ENCODE measurements at regions not wholly inside any gene's neighbourhood (a gene's known extent, or its start where the extent isn't known, plus 50 kb on each side); places are given as distances from the start of the nearest gene placed in this dataset.

DNA sequence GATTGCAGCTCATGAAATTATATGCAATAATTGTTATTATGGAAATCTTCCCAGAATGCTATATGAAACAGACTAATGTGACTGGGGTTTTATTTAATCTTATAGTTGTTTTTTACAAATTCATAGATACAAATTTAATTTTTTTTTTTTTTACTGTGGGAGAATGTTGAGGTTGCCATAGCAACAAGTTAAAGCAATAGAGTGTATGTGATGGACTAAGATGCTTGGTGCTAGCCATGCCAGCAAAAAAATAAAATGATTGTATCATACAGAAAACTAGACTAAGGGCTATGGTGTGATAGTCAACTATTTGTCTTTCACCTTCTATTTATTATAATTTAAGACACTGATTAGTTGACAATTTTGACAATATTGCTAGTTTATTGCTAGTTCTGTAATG lies 163.2 kb upstream of the BLID start:
- no peaks in the 10 kb centered on the region for H3K36me3 Mint-ChIP-seq (ENCODE audit: low read depth)
- H3K9me3 Mint-ChIP-seq, result no peaks in the 10 kb centered on the region
- H3K4me3 Mint-ChIP-seq, result no peak overlapping the region
- H3K27ac Mint-ChIP-seq, result no peak overlapping the region
- no peak for TF ChIP-seq CTCF (IDR thresholded peaks at IDR 0.05; ENCODE audit: unreplicated experiment in 3 of 3)
- peaks cover 6% of the 10 kb centered on the region for H3K4me1 Mint-ChIP-seq
- H3K27me3 Mint-ChIP-seq (ENCODE audit: low read depth), result no peaks in the 10 kb centered on the region

GRCh38 chr11:122277493-122277892 lies 161.5 kb upstream of the BLID start:
- Mint-ChIP-seq H3K4me3 (no peak overlapping the region), H3K27ac (no peak overlapping the region), H3K27me3 (ENCODE audit: low read depth) (no peaks in the 10 kb centered on the region), H3K4me1 (peaks cover 9% of the 10 kb centered on the region), H3K36me3 (ENCODE audit: low read depth) (no peaks in the 10 kb centered on the region), H3K9me3 (no peaks in the 10 kb centered on the region)
- no peak for TF ChIP-seq CTCF (IDR thresholded peaks at IDR 0.05; ENCODE audit: unreplicated experiment in 3 of 3)

DNA sequence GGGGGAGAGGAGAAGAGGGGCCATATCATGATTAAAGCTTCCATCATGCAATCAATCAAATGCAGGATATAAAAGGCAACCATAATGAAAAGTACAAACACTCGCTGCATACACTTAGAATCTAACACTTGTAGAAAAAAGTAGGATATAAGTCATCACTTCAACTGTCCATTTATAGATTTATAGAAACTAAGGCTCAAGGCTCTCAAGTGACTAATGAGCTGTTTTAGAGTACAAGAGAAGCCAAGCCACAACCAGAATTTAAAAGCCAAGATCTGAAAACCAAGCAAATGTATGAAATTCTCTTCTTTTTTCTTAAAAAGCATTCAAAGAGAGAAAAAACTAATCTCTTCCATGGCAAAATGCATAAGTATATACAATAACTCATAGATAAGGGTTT lies 160.2 kb upstream of the BLID start:
- Mint-ChIP-seq H3K36me3 (ENCODE audit: low read depth) (no peaks in the 10 kb centered on the region), H3K27ac (no peak overlapping the region), H3K9me3 (no peaks in the 10 kb centered on the region), H3K4me3 (no peak overlapping the region), H3K27me3 (ENCODE audit: low read depth) (no peaks in the 10 kb centered on the region), H3K4me1 (peaks cover 18% of the 10 kb centered on the region)
- TF ChIP-seq CTCF (IDR thresholded peaks at IDR 0.05; ENCODE audit: unreplicated experiment in 3 of 3), result no peak

DNA sequence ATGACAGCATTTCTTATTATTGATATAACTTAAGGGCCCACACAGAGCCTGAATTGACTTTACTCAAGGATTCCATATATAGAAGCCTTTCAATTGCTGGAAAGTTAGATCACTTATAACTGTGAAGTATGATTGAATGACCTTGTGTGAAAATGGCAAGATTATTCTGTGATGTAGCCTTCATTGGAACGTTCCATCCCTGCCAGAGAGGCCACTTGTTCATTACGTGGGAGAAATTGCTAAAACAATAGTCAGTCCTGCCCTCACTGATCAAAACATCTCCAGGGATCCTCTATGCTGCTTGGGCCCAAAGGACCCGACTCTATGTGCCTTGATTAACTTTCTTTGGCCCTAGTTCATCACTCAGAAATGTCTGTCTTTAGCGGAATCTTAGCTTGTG lies 159.5 kb upstream of the BLID start:
- no peak overlapping the region for H3K27ac Mint-ChIP-seq
- H3K4me1 Mint-ChIP-seq, result peaks cover 25% of the 10 kb centered on the region
- H3K36me3 Mint-ChIP-seq (ENCODE audit: low read depth), result no peaks in the 10 kb centered on the region
- no peak for TF ChIP-seq CTCF (IDR thresholded peaks at IDR 0.05; ENCODE audit: unreplicated experiment in 3 of 3)
- H3K27me3 Mint-ChIP-seq (ENCODE audit: low read depth), result no peaks in the 10 kb centered on the region
- no peak overlapping the region for H3K4me3 Mint-ChIP-seq
- H3K9me3 Mint-ChIP-seq, result no peaks in the 10 kb centered on the region

- Mint-ChIP-seq H3K9me3 (no peaks in the 10 kb centered on the region), H3K4me3 (no peak overlapping the region), H3K4me1 (peaks cover 35% of the 10 kb centered on the region), H3K27me3 (ENCODE audit: low read depth) (no peaks in the 10 kb centered on the region), H3K36me3 (ENCODE audit: low read depth) (no peaks in the 10 kb centered on the region), H3K27ac (peak overlapping the region in 1 of 3 experiments; percentile 87)
- TF ChIP-seq CTCF (IDR thresholded peaks at IDR 0.05; ENCODE audit: unreplicated experiment in 3 of 3), result no peak
Measured at GRCh38 chr11:122273476-122274191, 157.6 kb upstream of the BLID start.

- no peak for TF ChIP-seq CTCF (IDR thresholded peaks at IDR 0.05; ENCODE audit: unreplicated experiment in 3 of 3)
- Mint-ChIP-seq H3K36me3 (ENCODE audit: low read depth) (no peaks in the 10 kb centered on the region), H3K27ac (peak overlapping the region in 2 of 3 experiments; percentile 43 to 87), H3K4me3 (no peak overlapping the region), H3K27me3 (ENCODE audit: low read depth) (no peaks in the 10 kb centered on the region), H3K4me1 (peaks cover 41% of the 10 kb centered on the region), H3K9me3 (no peaks in the 10 kb centered on the region)
Measured at GRCh38 chr11:122271745-122272144, 155.7 kb upstream of the BLID start.

All from nephron (organoid).